Sciatic nerve (tissue), 2 donors: ENCODE measurements at regions not wholly inside any gene's neighbourhood (a gene's known extent, or its start where the extent isn't known, plus 50 kb on each side); places are given as distances from the start of the nearest gene placed in this dataset.

Experiments
- ATAC-seq: fragments of 200-7000 bp; cut with Tn5 transposase; one replicate; pipeline ENCODE4 v1.9.1; 2020; ENCODE audit warnings: mild to moderate bottlenecking, moderate library complexity
- DNase-seq: peaks from one replicate; pipeline ENCODE4 v3.0.0-alpha.2; 2020; ENCODE audit warnings: low spot score
- intact Hi-C: fragments of 100-400 bp; cut with DNase I; formaldehyde crosslinking; loops from one replicate; pipeline ENCODE4 v1.14.2; 2022
- donor health status: DM: no; HTN: no; CAD: no.
- donor health status: DM: no; HTN: no; CAD: no.

DNA sequence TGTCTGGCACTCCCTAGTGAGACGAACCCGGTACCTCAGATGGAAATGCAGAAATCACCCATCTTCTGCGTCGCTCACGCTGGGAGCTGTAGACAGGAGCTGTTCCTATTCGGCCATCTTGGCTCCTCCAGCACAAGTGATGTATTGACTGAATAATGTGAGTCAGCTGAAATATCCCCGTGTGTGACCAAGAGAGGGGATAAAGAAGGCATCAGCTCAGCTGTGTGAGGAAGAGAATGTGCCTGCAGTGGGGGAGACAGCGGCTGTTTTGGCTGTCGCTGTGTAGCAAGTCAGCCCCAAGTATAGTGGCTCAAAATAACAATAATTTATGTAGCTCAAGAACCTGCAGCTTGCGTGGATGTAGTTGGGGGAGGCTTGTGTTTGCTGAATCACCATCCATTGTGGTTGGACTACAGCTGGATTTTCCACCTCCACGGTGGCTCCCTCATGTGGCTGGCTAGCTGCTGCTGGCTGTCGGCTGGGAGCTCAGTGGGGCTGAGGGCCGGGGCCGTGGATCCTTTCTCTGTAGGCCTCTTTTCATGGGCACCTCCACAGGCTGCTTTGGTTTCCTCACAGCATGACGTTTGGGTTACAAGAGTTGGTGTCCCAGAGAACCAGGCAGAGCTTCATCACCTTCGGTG lies 434.5 kb downstream of the CCSER2 start:
- DNase-seq (no peak), ATAC-seq (no peak)
- intact Hi-C loops: no loop called here

DNA sequence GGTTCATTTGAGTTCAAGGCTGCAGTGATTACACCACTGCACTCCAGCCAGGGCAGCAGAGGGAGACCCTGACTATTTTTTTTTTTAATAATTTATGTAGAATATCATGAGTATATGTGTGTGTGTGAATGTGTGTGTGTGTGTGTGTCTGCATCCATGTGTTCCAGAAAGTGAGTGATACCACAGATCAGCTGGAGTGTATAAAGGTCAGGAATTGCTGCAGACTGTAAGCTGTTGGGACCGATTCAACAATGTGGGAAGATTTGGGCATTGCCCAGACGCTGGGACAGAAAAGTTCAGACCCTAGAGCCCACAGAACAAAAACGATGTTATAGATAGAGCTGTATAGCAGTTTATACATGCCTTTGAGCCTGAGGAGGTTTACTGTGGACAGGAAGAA lies 435.6 kb downstream of the CCSER2 start:
- intact Hi-C loops: no loop called here
- ATAC-seq: no peak
- DNase-seq: no peak

DNA sequence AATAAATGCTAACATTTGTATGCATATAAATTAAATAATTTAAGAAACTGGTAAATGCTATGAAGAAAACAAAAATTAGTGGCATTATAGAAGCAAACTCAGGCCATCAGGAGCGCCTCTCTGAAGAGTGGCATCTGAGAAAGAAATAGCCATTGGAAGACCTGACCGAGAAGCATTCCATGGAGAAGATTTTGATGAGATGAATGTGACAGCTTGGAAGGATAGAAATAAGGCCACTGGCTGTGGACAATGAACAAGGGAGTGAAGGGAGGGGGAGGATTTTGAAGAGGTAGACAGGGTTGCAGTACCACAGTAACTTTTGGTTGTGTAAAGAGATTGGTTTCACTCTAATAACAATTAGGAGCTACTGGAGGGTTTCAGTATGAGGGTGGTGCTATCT lies 436.7 kb downstream of the CCSER2 start:
- intact Hi-C loops: no loop called here
- ATAC-seq (no peak), DNase-seq (no peak)

DNA sequence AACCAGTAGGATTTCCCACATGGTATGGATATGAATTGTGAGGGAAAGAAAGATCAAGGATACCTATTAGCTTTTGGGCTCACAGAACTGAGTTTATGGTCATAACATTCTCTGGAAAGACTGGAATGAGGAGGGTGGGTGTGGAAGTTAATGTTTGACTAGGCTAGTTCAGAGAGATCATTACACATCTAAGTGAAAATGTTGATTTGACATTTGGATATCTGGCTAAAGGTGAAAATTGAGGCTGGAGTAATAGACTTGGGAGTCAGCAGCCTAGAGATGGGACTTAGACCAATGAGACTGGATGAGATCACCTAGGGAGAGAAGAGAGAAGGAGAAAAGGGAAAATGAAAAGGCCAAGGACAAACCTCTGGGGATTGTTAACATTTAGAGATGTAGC lies 437.3 kb downstream of the CCSER2 start:
- ATAC-seq: no peak
- intact Hi-C loops: no loop called here

DNA sequence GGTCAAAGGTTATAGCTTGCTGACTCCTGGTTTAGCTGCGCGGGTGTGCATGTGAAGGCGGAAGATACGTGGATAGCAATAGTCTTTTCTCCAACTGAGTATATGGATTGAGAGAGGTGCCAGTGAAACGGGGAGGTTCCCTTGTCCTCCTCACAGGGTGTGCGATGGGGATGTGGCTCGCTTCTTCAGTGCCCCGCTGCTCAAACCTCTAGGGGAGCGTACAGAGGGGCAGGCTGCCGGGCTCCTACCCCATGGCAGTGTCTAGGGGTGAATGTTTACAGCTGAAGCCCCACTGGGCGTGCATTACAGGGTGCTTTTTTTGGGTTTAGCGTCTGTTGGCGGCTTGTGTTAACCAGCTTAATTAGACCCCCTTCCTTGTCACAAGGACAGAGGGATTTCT lies 438.5 kb downstream of the CCSER2 start:
- no peak for DNase-seq
- ATAC-seq: no peak
- intact Hi-C loops: no loop called here

More for the DNA sequence above, 437.3 kb downstream of the CCSER2 start:
- DNase-seq: no peak

DNA sequence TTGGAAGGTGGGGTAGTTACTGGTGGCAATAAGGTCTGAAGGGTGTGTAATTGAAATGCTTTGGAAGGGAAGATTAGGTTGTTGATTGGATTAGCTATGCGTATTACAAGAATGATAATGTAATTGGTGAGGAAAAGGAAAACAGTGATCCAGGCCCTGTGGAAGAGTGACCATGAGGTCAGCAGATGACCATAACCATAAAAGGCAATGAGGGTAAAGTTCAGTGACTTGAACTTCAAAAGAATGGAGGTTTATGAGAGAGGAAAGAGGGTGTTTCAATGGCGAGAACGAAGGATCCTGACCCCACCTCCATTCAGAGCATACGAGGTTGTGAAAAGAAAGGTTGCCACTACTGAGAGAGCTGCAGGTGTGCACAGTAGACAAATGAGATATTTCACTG lies 439.7 kb downstream of the CCSER2 start:
- no peak for DNase-seq
- intact Hi-C loops: no loop called here
- no peak for ATAC-seq

DNA sequence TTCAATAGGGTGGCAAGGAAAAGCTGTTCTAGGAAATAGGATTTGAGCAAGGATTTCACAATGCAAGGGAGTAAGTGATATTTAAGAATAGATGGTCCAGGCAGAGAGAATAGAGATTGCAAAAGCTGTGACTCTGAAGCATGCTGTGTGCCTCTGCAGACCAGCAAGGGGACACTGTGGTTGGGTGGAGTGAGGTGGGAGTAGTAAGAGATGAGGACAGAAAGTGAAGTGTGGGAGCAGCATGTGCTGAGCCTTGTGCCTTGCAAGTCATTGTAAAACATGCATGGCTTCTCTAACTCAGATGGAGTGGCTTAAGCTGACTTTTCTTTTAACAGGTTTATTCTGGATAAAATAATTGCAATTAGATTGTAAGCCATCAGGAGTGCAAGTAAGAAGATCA lies 442.4 kb downstream of the CCSER2 start:
- no peak for DNase-seq
- ATAC-seq: no peak
- intact Hi-C loops: no loop called here

DNA sequence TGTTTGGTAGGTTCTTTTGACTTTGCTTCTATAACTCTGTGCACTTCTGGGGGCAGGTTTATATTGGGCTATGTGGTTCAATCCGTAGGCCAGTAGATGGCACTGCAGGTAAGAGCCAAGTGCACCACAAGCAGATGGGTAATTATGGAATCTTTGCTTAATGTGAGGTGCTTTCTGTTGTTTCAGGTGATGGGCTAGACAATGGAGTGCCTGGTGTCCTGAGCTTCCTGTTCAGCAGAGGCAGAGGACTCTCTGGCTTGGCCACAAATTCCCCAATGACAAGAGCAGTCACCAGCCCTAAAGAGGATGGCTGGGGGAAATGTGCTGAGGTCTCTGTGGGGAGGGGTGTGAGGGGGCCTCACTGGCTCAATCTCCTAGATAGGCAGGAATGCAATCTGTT lies 455.0 kb downstream of the CCSER2 start:
- DNase-seq (no peak), ATAC-seq (peak; percentile 57)
- intact Hi-C loops: no loop called here

DNA sequence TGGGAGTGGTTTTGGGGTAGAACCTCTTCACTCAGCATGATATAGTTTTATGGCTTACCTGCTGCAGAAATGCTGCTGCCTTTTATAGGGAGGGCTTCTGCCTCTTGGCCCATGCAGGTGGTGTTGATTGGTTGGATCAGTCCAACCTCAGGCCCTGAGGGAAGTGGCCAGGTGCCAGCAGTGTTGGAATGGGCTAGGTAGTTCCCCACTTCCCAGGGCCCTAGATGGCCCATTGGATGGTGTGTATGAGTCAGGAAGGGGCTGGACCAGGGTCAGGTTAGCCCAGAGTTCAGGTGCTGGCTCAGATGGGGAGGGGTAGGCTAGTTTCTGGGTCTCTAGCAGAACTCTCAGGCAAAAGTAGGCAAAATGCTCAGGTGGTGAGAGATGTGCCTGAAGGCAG lies 455.5 kb downstream of the CCSER2 start:
- no peak for ATAC-seq
- no peak for DNase-seq
- intact Hi-C loops: no loop called here

DNA sequence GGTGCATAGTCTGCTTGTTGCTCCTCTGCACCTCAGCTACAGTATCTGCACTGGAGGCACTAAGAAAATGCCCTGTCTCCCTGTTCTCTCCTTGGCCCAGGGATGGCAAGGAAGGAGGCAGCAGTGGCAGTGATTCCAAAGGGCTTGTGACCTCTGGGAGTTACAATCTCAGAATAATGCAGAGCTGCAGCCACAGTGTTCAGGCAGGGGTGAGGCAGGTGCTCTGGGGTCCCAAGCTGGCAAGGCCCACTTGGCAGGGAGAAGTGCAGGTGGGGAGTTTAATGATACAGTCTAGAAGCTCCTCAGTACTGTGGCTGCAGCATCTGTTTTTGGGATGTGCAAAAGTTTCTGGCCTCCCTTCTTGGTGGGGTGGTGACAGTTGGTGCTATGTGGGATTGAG lies 456.4 kb downstream of the CCSER2 start:
- no peak for ATAC-seq
- intact Hi-C loops: no loop called here
- no peak for DNase-seq

DNA sequence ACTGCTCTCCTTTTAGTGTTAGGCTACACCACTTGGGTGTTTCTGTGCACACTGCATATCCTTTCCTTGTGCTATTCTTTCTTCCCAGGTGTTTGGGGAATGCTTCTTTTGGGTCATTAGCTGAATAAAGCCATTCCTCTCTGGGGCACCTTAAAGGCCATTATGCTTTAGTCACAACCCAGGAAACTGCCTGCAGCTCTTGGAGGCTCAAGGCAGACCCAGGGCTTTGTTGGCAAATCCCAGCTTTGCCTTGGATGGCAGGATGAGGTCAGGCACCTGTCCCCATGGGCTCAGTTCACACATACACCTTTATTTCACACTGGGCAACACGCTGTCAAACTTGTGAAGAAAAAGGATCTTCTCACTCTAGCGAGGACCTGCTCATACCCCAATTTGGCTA lies 460.6 kb downstream of the CCSER2 start:
- intact Hi-C loops: no loop called here
- ATAC-seq: no peak
- DNase-seq: no peak

DNA sequence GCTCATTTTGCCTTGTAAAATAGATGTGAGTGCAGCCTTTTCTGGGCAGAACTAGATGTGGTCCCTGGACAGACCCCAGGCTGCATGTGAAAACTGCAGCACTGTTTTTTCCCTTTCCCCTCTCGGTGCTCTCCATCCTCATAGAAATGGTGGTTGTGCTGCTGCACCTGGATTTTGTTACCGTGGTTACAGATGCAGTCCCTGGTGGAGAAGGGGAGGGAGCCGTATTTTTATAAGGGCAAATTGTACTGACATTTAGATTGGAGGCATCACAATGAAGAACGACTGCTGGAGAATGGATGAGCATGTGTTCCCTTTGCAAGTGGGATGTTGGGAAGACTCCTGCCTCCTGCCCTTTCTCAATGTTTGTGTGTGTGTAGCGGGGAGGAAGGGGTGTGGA lies 469.9 kb downstream of the CCSER2 start:
- DNase-seq: no peak
- ATAC-seq: no peak
- intact Hi-C loops: no loop called here

DNA sequence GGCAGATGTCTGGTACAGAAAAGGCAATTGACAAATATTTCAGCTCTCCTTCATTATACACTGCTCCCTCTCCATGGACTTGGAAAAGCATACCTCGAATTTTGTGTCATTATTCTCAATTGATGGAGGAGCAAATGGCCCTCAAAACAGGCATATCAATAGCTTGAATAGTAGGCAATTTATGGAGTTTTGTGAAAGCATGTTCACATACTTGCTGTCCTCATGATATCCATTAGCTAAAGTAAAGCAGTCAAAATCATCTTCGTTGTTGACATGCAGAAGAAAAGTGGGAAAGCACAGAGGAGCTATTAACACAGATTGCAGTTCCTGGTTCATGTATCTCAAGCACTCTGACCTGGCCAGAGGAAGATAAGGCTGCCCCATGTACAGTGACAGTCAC lies 472.8 kb downstream of the CCSER2 start:
- ATAC-seq: no peak
- DNase-seq: no peak
- intact Hi-C loops: no loop called here

DNA sequence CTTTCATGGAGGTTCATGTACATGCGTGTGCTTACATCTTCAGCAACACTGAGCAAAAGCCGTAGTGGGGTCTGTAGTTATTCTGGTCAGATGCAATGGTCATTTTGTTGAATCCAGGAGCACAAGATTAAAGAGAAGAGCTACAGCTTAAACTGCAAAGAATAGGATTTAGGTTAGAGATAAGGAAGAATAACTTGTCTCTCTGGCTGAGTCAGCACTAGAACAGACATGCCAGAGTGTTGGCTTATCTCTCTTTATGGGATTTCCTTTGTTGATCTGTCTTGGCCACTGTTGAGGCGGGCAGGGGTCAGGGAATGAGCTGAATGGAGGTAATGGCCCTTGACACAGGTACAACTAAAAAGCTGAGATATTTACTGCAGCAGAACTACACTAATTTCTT lies 473.5 kb downstream of the CCSER2 start:
- ATAC-seq (no peak), DNase-seq (no peak)
- intact Hi-C loops: no loop called here

DNA sequence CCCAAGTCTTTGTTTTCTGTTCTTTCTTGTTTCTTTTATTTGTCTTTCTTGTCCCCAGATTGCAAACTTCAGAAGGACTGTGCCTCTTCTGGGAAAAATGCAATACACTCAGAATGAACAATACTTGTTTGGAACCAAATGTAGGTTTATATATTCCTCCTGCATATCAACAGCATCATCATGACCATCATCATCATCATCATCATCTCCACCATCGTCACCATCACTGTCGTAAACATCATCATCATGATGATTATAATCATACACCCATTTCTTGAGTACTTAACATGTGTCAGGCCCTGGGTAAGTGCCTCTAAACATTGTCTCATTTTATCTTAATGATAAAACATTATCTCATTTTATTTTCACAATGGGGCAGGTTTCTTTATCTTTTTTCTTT lies 476.8 kb downstream of the CCSER2 start:
- intact Hi-C loops: no loop called here
- DNase-seq: no peak
- no peak for ATAC-seq

DNA sequence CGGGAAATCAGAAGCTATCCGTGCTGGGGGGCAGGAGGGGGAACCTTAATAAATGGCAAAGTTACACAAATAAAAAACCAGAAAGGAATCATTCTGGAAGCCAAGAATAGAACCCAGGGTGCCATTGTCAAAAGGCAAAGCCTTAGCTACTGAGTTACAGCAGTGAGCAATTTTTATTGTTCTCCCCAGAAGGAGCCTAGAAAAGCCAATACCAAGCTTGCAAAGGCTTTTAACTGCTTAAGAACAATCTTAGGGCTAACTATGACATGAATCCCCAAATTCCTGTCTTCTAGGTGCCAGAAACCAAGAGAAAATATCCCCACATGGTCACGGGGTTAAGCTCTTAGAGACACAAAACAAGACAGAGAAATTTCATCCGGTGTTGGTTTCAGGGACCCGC lies 482.7 kb downstream of the CCSER2 start:
- no peak for ATAC-seq
- intact Hi-C loops: no loop called here
- DNase-seq: no peak

DNA sequence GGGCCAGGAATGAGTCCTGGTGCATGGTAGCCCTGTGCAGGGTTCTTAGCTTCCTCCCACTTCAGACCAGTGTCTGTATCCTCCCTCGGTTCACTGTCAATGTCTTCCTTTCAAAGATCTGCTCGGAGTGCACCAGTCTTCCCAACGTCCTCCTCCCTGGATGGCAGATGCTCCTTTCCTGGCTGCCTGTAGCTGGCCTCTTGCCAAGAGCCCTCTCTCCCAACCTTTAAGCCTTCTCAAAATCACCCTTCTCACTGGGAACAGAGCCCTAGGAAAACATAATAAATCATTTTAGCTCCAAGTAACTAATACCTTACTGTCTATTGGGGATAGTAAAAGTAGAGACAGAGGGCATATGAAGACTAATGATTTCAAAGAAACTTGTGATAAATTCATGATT lies 490.6 kb downstream of the CCSER2 start:
- ATAC-seq (no peak), DNase-seq (no peak)
- intact Hi-C loops: no loop called here

DNA sequence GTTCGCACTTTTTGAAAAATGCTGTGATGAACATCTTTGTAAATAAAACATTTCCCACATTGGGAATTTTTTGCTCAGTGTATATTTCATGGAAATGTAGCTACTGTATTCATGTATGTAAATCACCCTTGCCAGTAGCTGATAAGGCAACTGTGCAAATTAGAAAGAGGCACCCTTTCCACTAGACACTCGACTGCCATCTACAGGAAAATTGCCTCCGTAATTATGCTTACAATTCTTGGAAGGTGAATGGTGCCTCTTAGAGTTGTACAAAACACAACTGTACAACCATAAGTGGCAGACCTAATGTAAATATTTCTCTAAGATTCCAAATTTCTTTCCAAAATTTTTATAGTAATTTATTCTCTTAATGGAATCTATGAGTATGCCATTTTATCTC lies 491.7 kb downstream of the CCSER2 start:
- intact Hi-C loops: no loop called here
- DNase-seq: no peak

DNA sequence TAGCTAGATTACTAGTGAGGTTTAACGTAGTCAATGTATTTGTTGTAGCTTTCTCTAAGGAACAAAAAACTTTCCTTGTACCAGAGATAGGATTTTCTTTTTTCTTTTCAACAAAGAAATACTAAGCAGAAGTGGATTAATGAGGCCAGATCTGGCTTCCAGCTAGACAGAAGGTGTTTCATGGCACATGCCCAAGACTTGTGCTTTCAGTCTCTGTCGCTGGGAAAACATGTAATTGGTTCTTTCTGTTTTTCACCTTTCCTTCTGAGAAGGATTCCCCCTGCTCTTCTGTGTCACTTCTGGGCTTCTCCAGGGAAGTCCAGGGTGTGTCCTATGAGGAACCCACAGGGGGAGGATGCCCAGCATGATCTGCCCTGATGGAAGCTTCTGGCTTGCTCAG lies 492.2 kb downstream of the CCSER2 start:
- DNase-seq: no peak
- ATAC-seq: no peak
- intact Hi-C loops: no loop called here

More for the DNA sequence above, 491.7 kb downstream of the CCSER2 start:
- no peak for ATAC-seq

DNA sequence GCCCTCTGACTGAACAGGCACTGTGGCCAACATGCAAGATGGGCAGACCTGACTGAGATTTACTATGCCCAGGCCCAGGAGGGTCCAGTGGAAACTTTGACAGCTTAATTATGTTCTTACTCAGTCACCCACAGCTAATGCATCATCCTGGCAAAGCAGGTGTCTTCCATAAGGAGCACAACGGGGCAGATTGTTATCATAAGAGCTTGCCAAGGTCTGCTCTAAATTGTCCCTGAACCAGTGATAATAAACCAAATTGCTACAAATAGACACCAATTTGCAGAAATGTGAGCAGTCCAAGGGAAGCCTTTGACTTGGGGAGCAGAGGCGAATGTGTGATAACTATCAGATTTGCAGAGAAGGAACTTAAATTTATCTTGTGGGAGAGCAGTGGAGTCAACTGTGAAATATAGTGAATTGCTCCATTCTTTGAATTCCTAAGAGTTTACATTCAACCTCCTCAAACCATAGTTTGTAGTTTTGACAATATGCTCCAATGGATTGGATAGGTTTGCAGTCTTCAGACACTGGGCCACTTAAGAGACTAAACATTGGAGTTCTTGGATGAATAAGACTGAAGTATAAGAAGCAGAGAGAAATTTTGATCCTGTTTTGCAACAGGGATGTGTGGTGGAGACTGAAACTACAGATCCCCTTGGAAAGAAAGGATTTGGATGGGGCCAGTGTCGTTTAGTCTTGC lies 494.7 kb downstream of the CCSER2 start:
- ATAC-seq: no peak
- no peak for DNase-seq
- intact Hi-C loops: no loop called here

DNA sequence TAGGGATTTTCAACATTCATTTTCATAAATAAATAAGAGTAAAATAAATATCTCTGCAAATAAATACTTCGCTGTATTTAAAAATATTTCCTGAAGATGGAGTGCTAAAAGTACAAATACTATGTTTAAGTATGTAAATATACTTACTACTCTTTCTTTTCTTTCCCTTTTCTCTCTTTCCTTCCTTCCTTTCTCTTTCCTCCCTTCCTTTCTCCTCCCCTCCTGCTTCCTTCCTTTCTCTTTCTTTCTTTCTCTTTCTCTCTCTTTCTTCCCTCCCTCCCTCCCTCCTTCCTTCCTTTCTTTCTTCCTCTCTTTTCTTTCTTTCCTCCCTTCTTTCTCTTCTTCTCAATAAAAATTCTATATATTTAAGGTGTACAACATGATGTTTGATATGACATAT lies 496.1 kb downstream of the CCSER2 start:
- no peak for ATAC-seq
- intact Hi-C loops: no loop called here
- no peak for DNase-seq
